H1 (cell line): ENCODE measurements at regions not wholly inside any gene's neighbourhood (a gene's known extent, or its start where the extent isn't known, plus 50 kb on each side); places are given as distances from the start of the nearest gene placed in this dataset.

ENCODE experiments used
- CTCF ChIA-PET: fragments of 300-600 bp; sonication (Branson Sonifier 250); formaldehyde crosslinking; loops from one replicate; lab custom pipeline; 2021; ENCODE audit not compliant: partially characterized antibody; lab: Charles Lee
- POLR2A ChIA-PET: fragments of 300-600 bp; sonication (Branson Sonifier 250); formaldehyde crosslinking; loops from one replicate; lab custom pipeline; 2021; ENCODE audit warnings: inconsistent platforms; ENCODE audit not compliant: partially characterized antibody; lab: Charles Lee
- DNase-seq, 2 experiments: peaks; one replicate each; pipeline versions ENCODE4 v3.0.0 to v3.0.0-alpha.2; 2010 to 2022; ENCODE audit warnings: low spot score in 2 of 2, low read depth in 1 of 2, mixed read lengths in 1 of 2
- FAIRE-seq: peaks from 2 replicates; lab custom pipeline; 2011; peaks lifted over from hg19 to GRCh38; lab: Jason Lieb, UNC
- H2AFZ ChIP-seq: 2 replicates; pipeline ENCODE4 v1.8.1; 2012; ENCODE audit warnings: low read length, inconsistent platforms
- H2AK5ac ChIP-seq: 2 replicates; pipeline ENCODE4 v1.6.1; 2013; ENCODE audit warnings: low read depth, low read length
- H2BK120ac ChIP-seq: replicated peaks from 2 replicates; pipeline ENCODE3; 2013; ENCODE audit warnings: low read depth, low read length, inconsistent platforms
- H2BK12ac ChIP-seq: 2 replicates; pipeline ENCODE4 v1.6.1; 2013; ENCODE audit warnings: low read depth, low read length
- H2BK15ac ChIP-seq: 2 replicates; pipeline ENCODE4 v1.6.1; 2013; ENCODE audit warnings: low read length
- H2BK20ac ChIP-seq: 2 replicates; pipeline ENCODE4 v1.6.1; 2013; ENCODE audit warnings: low read length
- H2BK5ac ChIP-seq: 2 replicates; pipeline ENCODE4 v1.6.1; 2013; ENCODE audit warnings: low read depth, low read length
- H3K14ac ChIP-seq: 2 replicates; pipeline ENCODE4 v1.6.1; 2013; ENCODE audit warnings: inconsistent platforms; ENCODE audit not compliant: insufficient read length
- H3K18ac ChIP-seq: 2 replicates; pipeline ENCODE4 v1.6.1; 2013; ENCODE audit warnings: low read length; ENCODE audit errors: extremely low read depth
- H3K23ac ChIP-seq: 2 replicates; pipeline ENCODE4 v1.6.1; 2013; ENCODE audit warnings: inconsistent platforms; ENCODE audit not compliant: insufficient read length
- H3K23me2 ChIP-seq: 2 replicates; pipeline ENCODE4 v1.6.1; 2013; ENCODE audit warnings: low read depth, low read length
- H3K27ac ChIP-seq: 2 replicates; pipeline ENCODE4 v1.6.1; 2011; ENCODE audit warnings: low read depth, low read length, inconsistent platforms
- H3K27me3 ChIP-seq, 4 experiments: replicated peaks in 1 of 4; 1 replicate in 1 of 4; 2 replicates in 3 of 4; pipeline versions ENCODE4 v1.6.1 to v1.8.1; 2011 to 2013; ENCODE audit warnings: low read length in 3 of 4, mild to moderate bottlenecking in 3 of 4, inconsistent platforms in 2 of 4, mixed read lengths in 2 of 4, moderate library complexity in 1 of 4; ENCODE audit not compliant: control insufficient read depth in 3 of 4, insufficient read depth in 3 of 4; ENCODE audit errors: extremely low read depth in 1 of 4
- H3K36me3 ChIP-seq, 4 experiments: 2 replicates each; pipeline versions ENCODE4 v1.6.1 to v1.8.1; 2011 to 2013; ENCODE audit warnings: mild to moderate bottlenecking in 4 of 4, low read length in 3 of 4, moderate library complexity in 2 of 4, control low read depth in 1 of 4, inconsistent platforms in 1 of 4; ENCODE audit not compliant: insufficient read depth in 4 of 4, control insufficient read depth in 2 of 4
- H3K4ac ChIP-seq: replicated peaks from 2 replicates; pipeline ENCODE3; 2013; ENCODE audit warnings: low read length, low read depth, mixed read lengths, inconsistent platforms; ENCODE audit not compliant: insufficient read length
- H3K4me1 ChIP-seq, 4 experiments: replicated peaks in 1 of 4; 1 replicate in 1 of 4; 2 replicates in 3 of 4; pipeline versions ENCODE4 v1.6.1 to v1.8.1; 2011 to 2013; ENCODE audit warnings: low read length in 3 of 4, inconsistent platforms in 2 of 4, mixed read lengths in 1 of 4; ENCODE audit not compliant: insufficient read depth in 4 of 4, control insufficient read depth in 3 of 4
- H3K4me2 ChIP-seq, 2 experiments: 2 replicates each; pipeline versions ENCODE4 v1.6.1 to v1.8.1; 2011 to 2013; ENCODE audit warnings: low read depth in 2 of 2, low read length in 2 of 2, control low read depth in 1 of 2, inconsistent platforms in 1 of 2, mild to moderate bottlenecking in 1 of 2; ENCODE audit not compliant: insufficient read depth in 1 of 2
- H3K4me3 ChIP-seq, 4 experiments: fragments of 200-600, 300-600 bp in 1 of 4; sonication (generic), shearing (Covaris generic), sonication (Bioruptor Twin) in 1 of 4; 2 replicates each; pipeline versions ENCODE4 v1.5.1 to v1.8.1; 2011 to 2016; ENCODE audit warnings: low read length in 4 of 4, low read depth in 3 of 4, control low read depth in 2 of 4, inconsistent platforms in 2 of 4, mild to moderate bottlenecking in 2 of 4, mixed read lengths in 1 of 4, moderate library complexity in 1 of 4; ENCODE audit not compliant: insufficient read depth in 2 of 4; ENCODE audit errors: extremely low read depth in 1 of 4
- H3K56ac ChIP-seq: replicated peaks from 2 replicates; pipeline ENCODE3; 2013; ENCODE audit warnings: low read depth, mild to moderate bottlenecking, mixed read lengths, low read length, inconsistent platforms; ENCODE audit not compliant: insufficient read length
- H3K79me1 ChIP-seq: 2 replicates; pipeline ENCODE4 v1.6.1; 2013; ENCODE audit warnings: low read depth, low read length, control low read depth
- H3K79me2 ChIP-seq, 2 experiments: 2 replicates each; pipeline versions ENCODE4 v1.6.1 to v1.8.1; 2012 to 2013; ENCODE audit warnings: low read length in 2 of 2, mild to moderate bottlenecking in 2 of 2, inconsistent platforms in 1 of 2; ENCODE audit not compliant: insufficient read depth in 2 of 2, control insufficient read depth in 1 of 2
- H3K9ac ChIP-seq, 4 experiments: replicated peaks in 1 of 4; 1 replicate in 1 of 4; 2 replicates in 3 of 4; pipeline versions ENCODE4 v1.6.1 to v1.8.1; 2011 to 2013; ENCODE audit warnings: low read depth in 3 of 4, low read length in 3 of 4, control low read depth in 2 of 4, mild to moderate bottlenecking in 2 of 4, moderate library complexity in 2 of 4, inconsistent platforms in 1 of 4; ENCODE audit errors: extremely low read depth in 1 of 4
- H3K9me3 ChIP-seq, 2 experiments: 2 replicates each; pipeline versions ENCODE4 v1.6.1 to v1.8.1; 2012 to 2013; ENCODE audit warnings: mild to moderate bottlenecking in 2 of 2, moderate library complexity in 2 of 2, control low read depth in 1 of 2, inconsistent platforms in 1 of 2, low read depth in 1 of 2, low read length in 1 of 2, mixed read lengths in 1 of 2; ENCODE audit not compliant: insufficient read depth in 2 of 2
- H4K20me1 ChIP-seq, 2 experiments: replicated peaks in 1 of 2; 2 replicates each; pipeline versions ENCODE3 to v1.8.1; 2011 to 2013; ENCODE audit warnings: inconsistent platforms in 2 of 2, low read length in 2 of 2, mild to moderate bottlenecking in 1 of 2; ENCODE audit not compliant: insufficient read depth in 2 of 2, control insufficient read depth in 1 of 2
- H4K5ac ChIP-seq: 2 replicates; pipeline ENCODE4 v1.6.1; 2013; ENCODE audit warnings: low read length, low read depth, mixed read lengths, inconsistent platforms; ENCODE audit not compliant: insufficient read length
- H4K8ac ChIP-seq: 2 replicates; pipeline ENCODE4 v1.8.0; 2013; ENCODE audit warnings: mild to moderate bottlenecking, moderate library complexity, low read length, inconsistent platforms; ENCODE audit not compliant: insufficient read depth; ENCODE audit errors: extremely low read depth
- H4K91ac ChIP-seq: replicated peaks from 2 replicates; pipeline ENCODE3; 2013; ENCODE audit warnings: low read length, mixed read lengths, inconsistent platforms; ENCODE audit not compliant: insufficient read length
- ATF3 ChIP-seq: IDR thresholded peaks from 2 replicates; pipeline ENCODE4 v1.6.1; 2011; ENCODE audit warnings: low read depth, mild to moderate bottlenecking, low read length; ENCODE audit not compliant: insufficient read depth
- BACH1 ChIP-seq: IDR thresholded peaks from 2 replicates; pipeline ENCODE4 v1.6.1; 2012; ENCODE audit warnings: low read length, improper control_type of control experiment
- CBX8 ChIP-seq: fragments of 300-800, 300-1000 bp; sonication (generic); IDR thresholded peaks from 2 replicates; pipeline ENCODE4 v1.7.1; 2016; ENCODE audit warnings: low read depth, low read length, borderline replicate concordance
- CEBPB ChIP-seq: IDR thresholded peaks from 2 replicates; pipeline ENCODE4 v1.6.1; 2012; ENCODE audit warnings: low read depth, low read length
- EZH2 ChIP-seq: fragments of 200-600 bp; sonication (generic); IDR thresholded peaks from 2 replicates; pipeline ENCODE4 v1.7.1; 2012; ENCODE audit warnings: low read depth, mild to moderate bottlenecking, moderate library complexity, low read length, inconsistent platforms; ENCODE audit not compliant: severe bottlenecking
- HDAC2 ChIP-seq, 2 experiments: fragments of 300-600 bp in 1 of 2; sonication (generic) in 1 of 2; IDR thresholded peaks; 2 replicates each; pipeline ENCODE4 v1.6.1; 2011 to 2012; ENCODE audit warnings: low read depth in 2 of 2, low read length in 2 of 2, mild to moderate bottlenecking in 2 of 2, moderate library complexity in 2 of 2, borderline replicate concordance in 1 of 2, inconsistent platforms in 1 of 2
- HDAC6 ChIP-seq: IDR thresholded peaks from one replicate; pipeline ENCODE4 v1.7.1; 2012; ENCODE audit warnings: low read depth, mild to moderate bottlenecking, inconsistent platforms, low read length, moderate library complexity
- KDM4A ChIP-seq: IDR thresholded peaks from one replicate; pipeline ENCODE4 v1.7.1; 2012; ENCODE audit warnings: low read depth, mild to moderate bottlenecking, moderate library complexity, low read length, inconsistent platforms; ENCODE audit not compliant: severe bottlenecking
- MAFK ChIP-seq: IDR thresholded peaks from 2 replicates; pipeline ENCODE4 v1.6.1; 2012; ENCODE audit warnings: low read depth, mild to moderate bottlenecking, improper control_type of control experiment, low read length
- POLR2A ChIP-seq, 2 experiments: IDR thresholded peaks; 1 replicate in 1 of 2; 2 replicates in 1 of 2; pipeline ENCODE4 v1.6.1; 2011; ENCODE audit warnings: low read depth in 2 of 2, low read length in 2 of 2, mild to moderate bottlenecking in 2 of 2; ENCODE audit errors: control extremely low read depth in 1 of 2
- RXRA ChIP-seq: IDR thresholded peaks from 2 replicates; pipeline ENCODE4 v1.6.1; 2011; ENCODE audit warnings: low read depth, mild to moderate bottlenecking, low read length, moderate library complexity; ENCODE audit not compliant: insufficient read depth
- SIX5 ChIP-seq: IDR thresholded peaks from 2 replicates; pipeline ENCODE4 v1.6.1; 2011; ENCODE audit warnings: mild to moderate bottlenecking, low read depth, low read length
- SP4 ChIP-seq: IDR thresholded peaks from 2 replicates; pipeline ENCODE4 v1.6.1; 2012; ENCODE audit warnings: low read length, inconsistent platforms
- ZNF274 ChIP-seq: IDR thresholded peaks from 2 replicates; pipeline ENCODE4 v1.7.0; 2012; ENCODE audit warnings: low read length, borderline replicate concordance; ENCODE audit errors: extremely low read depth
- WGBS, 2 experiments: shearing (Covaris generic) in 1 of 2; methylation state at CpG; one replicate each; pipeline versions ENCODE4 v1.1.6 to v1.1.7; 2013 to 2015; ENCODE audit warnings: low lambda C conversion rate in 2 of 2, mixed read lengths in 2 of 2, inconsistent platforms in 1 of 2, low coverage in 1 of 2, missing lambda C conversion rate in 1 of 2; ENCODE audit not compliant: insufficient replicate concordance in 2 of 2, insufficient coverage in 1 of 2, insufficient read length in 1 of 2; ENCODE audit errors: extremely low coverage in 1 of 2, missing lambda C conversion rate in 1 of 2; 5-methylcytosine and 5-hydroxymethylcytosine counted together

- no peak overlapping the region for H2AK5ac ChIP-seq
- WGBS, 2 experiments = 88% methylated on average over 2 of the region's 2 CpGs; no CpG with 5 or more reads in 1 of the 2 experiments
- CTCF ChIA-PET = no interaction called here
These were observed 283.9 kb downstream of the NR2F1-AS1 start for GRCh38 chr5:93297116-93297515.

More at GRCh38 chr5:93297116-93297515, 283.9 kb downstream of the NR2F1-AS1 start:
- TF ChIP-seq POLR2A (IDR thresholded peaks at IDR 0.05; ENCODE audit: control extremely low read depth in 1 of 2, low read depth in 2 of 2, low read length in 2 of 2) (no peak), KDM4A (no peak), ATF3 (no peak), HDAC6 (no peak), BACH1 (no peak), HDAC2 (IDR thresholded peaks at IDR 0.05; ENCODE audit: borderline replicate concordance in 1 of 2, low read depth in 2 of 2, low read length in 2 of 2) (no peak), EZH2 (no peak), SIX5 (no peak), CEBPB (no peak), RXRA (no peak), MAFK (no peak), SP4 (no peak), ZNF274 (no peak), CBX8 (no peak)
- Histone ChIP-seq H3K79me1 (no peaks in the 10 kb centered on the region), H3K4me3 (no peak overlapping the region), H2BK20ac (no peak overlapping the region), H4K8ac (no peak overlapping the region), H3K23ac (no peak overlapping the region), H2AFZ (no peak overlapping the region), H4K5ac (no peak overlapping the region), H3K56ac (no peak overlapping the region), H3K4me1 (peaks cover 0 to 12% (median 5%) of the 10 kb centered on the region in 4 experiments; a peak in 5 of 7 replicates), H2BK120ac (no peak overlapping the region), H4K91ac (no peak overlapping the region), H3K14ac (no peak overlapping the region), H4K20me1 (no peaks in the 10 kb centered on the region), H3K9ac (no peak overlapping the region), H3K27me3 (no peaks in the 10 kb centered on the region), H2BK5ac (no peak overlapping the region), H3K4me2 (no peak overlapping the region), H3K4ac (no peak overlapping the region), H3K79me2 (no peaks in the 10 kb centered on the region), H3K18ac (no peak overlapping the region), H3K36me3 (no peaks in the 10 kb centered on the region), H3K9me3 (no peaks in the 10 kb centered on the region), H3K23me2 (no peaks in the 10 kb centered on the region; the same call in 1 of the 2 replicates), H2BK12ac (no peak overlapping the region), H2BK15ac (no peak overlapping the region), H3K27ac (no peak overlapping the region)
- POLR2A ChIA-PET = no interaction called here
- FAIRE-seq (no peak), DNase-seq (no peak)
